ENCODE measurements at regions not wholly inside any gene's neighbourhood (a gene's known extent, or its start where the extent isn't known, plus 50 kb on each side); places are given as distances from the start of the nearest gene placed in this dataset.
"Not testable (repeated sequence)": the region's sequence is repeated elsewhere in the genome, so short reads cannot be mapped to it uniquely, and the experiment has no call there.

- H3K27me3 ChIP-seq (ENCODE audit: insufficient read depth, poor library complexity, severe bottlenecking), result no peaks in the 10 kb centered on the region
- H3K4me3 ChIP-seq (replicated peaks; ENCODE audit: insufficient read depth, low read length), result no peak overlapping the region
- no peak for DNase-seq (ENCODE audit: low read depth in 1 of 2, low spot score in 1 of 2)
- no peak overlapping the region for H3K27ac ChIP-seq (replicated peaks)
- no peak for TF ChIP-seq REST (IDR thresholded peaks at IDR 0.05; ENCODE audit: insufficient replicate concordance, low read depth)
- TF ChIP-seq GABPA (IDR thresholded peaks at IDR 0.05; ENCODE audit: low read depth), result no peak
- TF ChIP-seq CTCF (IDR thresholded peaks at IDR 0.05; ENCODE audit: insufficient read depth, low read length), result no peak
- no peak for TF ChIP-seq POLR2AphosphoS5 (IDR thresholded peaks at IDR 0.05; ENCODE audit: low read depth)
- TF ChIP-seq SPI1 (IDR thresholded peaks at IDR 0.05; ENCODE audit: borderline replicate concordance, low read depth), result no peak
Measured at GRCh38 chr4:126539771-126540170, 1093.0 kb upstream of the INTU start.

- TF ChIP-seq CTCF (IDR thresholded peaks at IDR 0.05; ENCODE audit: insufficient read depth, low read length) (no peak), REST (IDR thresholded peaks at IDR 0.05; ENCODE audit: insufficient replicate concordance, low read depth) (no peak), GABPA (IDR thresholded peaks at IDR 0.05; ENCODE audit: low read depth) (no peak), SPI1 (IDR thresholded peaks at IDR 0.05; ENCODE audit: borderline replicate concordance, low read depth) (no peak), POLR2AphosphoS5 (IDR thresholded peaks at IDR 0.05; ENCODE audit: low read depth) (no peak)
Measured at GRCh38 chr4:126541820-126542219, 1090.9 kb upstream of the INTU start.

GRCh38 chr4:126544276-126544675, 1088.5 kb upstream of the INTU start:
- H3K4me3 ChIP-seq (replicated peaks; ENCODE audit: insufficient read depth, low read length), result no peak overlapping the region
- H3K27ac ChIP-seq (replicated peaks), result no peak overlapping the region
- H3K27me3 ChIP-seq (ENCODE audit: insufficient read depth, poor library complexity, severe bottlenecking), result no peaks in the 10 kb centered on the region
- DNase-seq (ENCODE audit: low read depth in 1 of 2, low spot score in 1 of 2), result no peak
- TF ChIP-seq REST (IDR thresholded peaks at IDR 0.05; ENCODE audit: insufficient replicate concordance, low read depth) (no peak), CTCF (IDR thresholded peaks at IDR 0.05; ENCODE audit: insufficient read depth, low read length) (no peak), GABPA (IDR thresholded peaks at IDR 0.05; ENCODE audit: low read depth) (no peak), POLR2AphosphoS5 (IDR thresholded peaks at IDR 0.05; ENCODE audit: low read depth) (no peak), SPI1 (IDR thresholded peaks at IDR 0.05; ENCODE audit: borderline replicate concordance, low read depth) (no peak)

More at GRCh38 chr4:126541820-126542219, 1090.9 kb upstream of the INTU start:
- Histone ChIP-seq H3K27ac (replicated peaks) (no peak overlapping the region), H3K4me3 (replicated peaks; ENCODE audit: insufficient read depth, low read length) (no peak overlapping the region), H3K27me3 (ENCODE audit: insufficient read depth, poor library complexity, severe bottlenecking) (no peaks in the 10 kb centered on the region)
- DNase-seq (ENCODE audit: low read depth in 1 of 2, low spot score in 1 of 2), result no peak

- not testable (repeated sequence) for DNase-seq (ENCODE audit: low read depth in 1 of 2, low spot score in 1 of 2); H3K27me3 ChIP-seq (ENCODE audit: insufficient read depth, poor library complexity, severe bottlenecking); H3K4me3 ChIP-seq (replicated peaks; ENCODE audit: insufficient read depth, low read length); H3K27ac ChIP-seq (replicated peaks)
Measured at GRCh38 chr4:126546197-126546596, 1086.6 kb upstream of the INTU start.

All from HL-60 (cell line).